HG03342 (cell line): ENCODE measurements at regions not wholly inside any gene's neighbourhood (a gene's known extent, or its start where the extent isn't known, plus 50 kb on each side); places are given as distances from the start of the nearest gene placed in this dataset.

Experiments used
- ATAC-seq: cut with Tn5 transposase; IDR thresholded peaks from one replicate; pipeline ENCODE4 v1.9.1; 2021; ENCODE audit warnings: mild to moderate bottlenecking, moderate library complexity; ENCODE audit not compliant: unreplicated experiment

DNA sequence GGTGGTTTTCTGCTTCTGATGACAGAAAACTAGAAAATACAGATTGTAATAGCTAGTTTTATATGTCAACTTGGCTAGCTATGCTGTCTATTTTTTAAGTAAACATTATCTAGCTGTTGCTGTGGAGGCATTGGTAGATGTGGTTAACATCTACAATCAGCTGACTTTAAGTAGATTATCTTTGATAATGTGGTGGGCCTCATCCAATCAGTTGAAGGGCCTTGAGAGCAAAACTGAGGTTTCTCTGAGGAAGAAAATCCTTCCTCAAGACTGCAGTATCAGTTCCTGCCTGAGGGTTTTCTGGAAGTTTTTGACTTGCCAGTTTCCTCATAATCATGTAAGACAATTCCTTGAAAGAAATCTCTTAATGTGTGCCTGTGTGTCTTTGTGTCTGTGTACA is 75.9 kb upstream of the SPHKAP start:
- no peak for ATAC-seq

DNA sequence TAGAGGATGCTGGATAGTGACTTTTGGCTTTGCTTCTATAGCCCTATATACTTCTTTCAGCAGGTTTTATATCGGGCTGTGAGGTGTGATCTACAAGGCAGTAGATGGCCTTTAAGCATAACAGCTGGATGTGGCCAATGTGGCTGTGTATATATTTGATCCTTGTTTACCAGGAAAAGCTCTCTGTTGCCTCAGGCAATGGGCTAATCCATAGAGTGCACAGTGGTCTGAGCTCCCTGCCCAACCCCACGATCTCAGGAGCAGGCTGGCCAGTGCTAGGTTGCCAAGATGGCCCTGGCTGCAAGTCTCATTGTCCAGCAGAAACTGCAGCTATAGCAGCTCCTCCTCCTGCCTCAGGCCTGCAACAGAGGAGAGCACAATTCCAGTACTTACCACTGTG is 72.3 kb upstream of the SPHKAP start:
- no peak for ATAC-seq

DNA sequence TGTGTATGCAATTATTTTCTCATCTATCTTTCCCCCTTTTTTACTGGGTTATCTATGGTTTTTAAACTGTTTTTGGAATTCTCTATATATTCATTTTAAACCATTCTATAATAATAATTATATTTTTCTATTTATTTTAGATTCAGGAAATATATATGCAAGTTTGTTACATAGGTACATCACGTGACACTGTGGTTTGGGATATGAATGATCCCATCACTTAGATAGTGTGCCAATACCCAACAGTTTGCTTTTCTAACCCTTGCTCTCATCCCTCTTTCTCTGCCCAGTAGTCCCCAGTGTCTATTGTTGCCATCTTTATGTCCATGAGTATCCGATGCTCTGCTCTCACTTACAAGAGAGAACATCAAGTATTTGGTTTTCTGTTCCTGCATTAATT is 65.8 kb upstream of the SPHKAP start:
- no peak for ATAC-seq

DNA sequence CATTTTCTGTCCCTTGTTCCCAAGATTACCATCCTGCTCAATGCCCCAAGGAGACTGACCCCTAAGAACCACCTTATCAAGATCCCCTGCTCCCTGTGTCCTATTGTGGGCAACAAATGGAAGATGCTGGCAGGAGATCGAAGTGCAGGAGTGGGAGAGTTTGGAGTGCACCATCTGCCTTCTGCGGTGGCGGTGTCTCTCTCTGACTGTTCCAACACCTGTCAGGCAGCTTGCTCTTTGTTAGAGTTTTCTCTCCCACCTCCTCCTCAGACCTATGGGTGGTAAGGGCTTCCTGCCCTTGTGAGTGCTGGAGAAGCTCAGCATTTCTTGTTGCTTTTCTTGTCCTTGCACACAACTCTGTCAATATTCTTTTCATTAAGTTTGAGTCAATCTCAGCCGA is 64.1 kb upstream of the SPHKAP start:
- ATAC-seq = no peak

DNA sequence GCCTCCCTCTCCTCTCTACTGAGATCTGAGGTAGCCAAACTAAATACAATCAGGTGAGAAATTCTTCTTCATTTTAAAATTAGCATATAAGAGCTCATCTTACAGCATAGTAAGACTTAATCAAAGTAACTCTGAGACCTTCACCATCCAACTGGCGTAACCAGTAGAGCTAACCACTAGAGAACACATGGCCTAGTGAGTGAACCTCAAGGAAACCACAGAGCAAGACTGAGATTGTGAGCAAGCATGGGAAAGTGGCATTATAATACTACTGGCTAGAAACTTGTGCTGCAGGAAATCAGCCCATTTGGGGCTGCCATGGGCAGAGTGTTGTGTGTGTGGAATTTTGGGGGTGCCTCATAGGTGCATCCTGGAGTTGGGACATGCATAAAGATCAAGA is 61.1 kb upstream of the SPHKAP start:
- ATAC-seq = no peak

DNA sequence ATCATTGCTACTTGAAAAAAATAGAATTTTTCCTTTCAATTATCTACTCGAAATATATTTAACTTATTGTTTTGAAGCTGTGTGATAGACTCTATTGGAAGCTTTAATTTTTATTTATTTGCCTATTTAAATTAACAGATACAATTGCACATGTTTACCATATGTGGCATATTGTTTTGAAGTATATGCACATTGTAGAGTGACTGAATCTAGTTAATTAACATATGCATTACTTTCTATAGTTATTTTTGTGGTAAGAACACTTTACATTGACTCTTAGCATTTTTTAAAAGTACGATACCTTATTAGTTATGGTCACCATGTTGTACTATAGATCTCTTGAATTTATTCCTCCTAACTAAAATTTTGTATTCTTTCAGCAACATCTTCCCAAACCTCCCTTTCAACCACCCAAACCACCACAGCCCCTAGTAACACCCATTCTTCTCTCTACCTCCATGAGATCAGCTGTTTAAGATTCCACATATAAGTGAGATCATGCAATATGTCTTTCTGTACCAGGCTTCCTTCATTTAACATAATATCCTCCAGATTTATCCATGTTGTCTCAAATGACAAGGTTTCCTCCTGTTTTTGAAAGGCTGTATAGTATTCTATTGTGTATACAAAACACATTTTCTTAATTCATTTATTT is 58.5 kb upstream of the SPHKAP start:
- ATAC-seq = no peak

DNA sequence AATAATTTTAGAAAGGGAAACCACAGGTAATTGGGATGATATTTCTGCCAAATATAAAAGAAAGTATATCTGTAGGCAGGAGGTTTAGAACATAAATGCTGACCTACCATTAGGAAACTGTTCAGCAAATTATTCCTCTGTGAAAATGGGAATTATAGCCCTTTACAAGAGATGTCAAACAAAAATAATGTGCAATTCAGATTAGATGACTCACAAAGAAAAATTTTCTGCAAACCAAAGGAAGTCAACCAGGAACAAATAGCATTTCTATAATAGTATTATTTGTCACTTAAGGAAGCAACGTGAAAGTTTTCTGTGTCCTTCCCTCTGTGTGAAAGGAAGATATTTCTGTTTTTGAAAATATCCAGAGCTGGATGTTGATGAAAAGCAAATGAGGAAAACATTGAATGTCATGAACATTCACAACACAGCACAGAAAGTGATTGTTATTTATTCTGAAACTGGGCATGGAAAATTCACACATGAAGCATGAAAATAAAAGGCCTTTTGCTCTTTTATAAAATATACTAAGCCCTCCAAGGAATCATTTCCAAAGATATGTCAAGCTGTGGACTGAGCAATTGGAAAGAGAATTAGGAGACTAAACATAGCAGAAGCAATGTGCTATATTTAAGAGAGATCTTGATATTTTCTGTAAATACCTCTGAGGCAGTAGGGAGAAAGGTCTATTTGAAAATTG is 57.9 kb upstream of the SPHKAP start:
- no peak for ATAC-seq
